MV-4-11 (cell line): ENCODE measurements at regions not wholly inside any gene's neighbourhood (a gene's known extent, or its start where the extent isn't known, plus 50 kb on each side); places are given as distances from the start of the nearest gene placed in this dataset.
A peak's percentile ranks its signal among the peaks of the same experiment; 100 is the strongest.
"Not testable (repeated sequence)": the region's sequence is repeated elsewhere in the genome, so short reads cannot be mapped to it uniquely, and the experiment has no call there.

Experiments
- DNase-seq: peaks from one replicate; lab custom pipeline; 2025; lab: John Stamatoyannopoulos, UW

DNA sequence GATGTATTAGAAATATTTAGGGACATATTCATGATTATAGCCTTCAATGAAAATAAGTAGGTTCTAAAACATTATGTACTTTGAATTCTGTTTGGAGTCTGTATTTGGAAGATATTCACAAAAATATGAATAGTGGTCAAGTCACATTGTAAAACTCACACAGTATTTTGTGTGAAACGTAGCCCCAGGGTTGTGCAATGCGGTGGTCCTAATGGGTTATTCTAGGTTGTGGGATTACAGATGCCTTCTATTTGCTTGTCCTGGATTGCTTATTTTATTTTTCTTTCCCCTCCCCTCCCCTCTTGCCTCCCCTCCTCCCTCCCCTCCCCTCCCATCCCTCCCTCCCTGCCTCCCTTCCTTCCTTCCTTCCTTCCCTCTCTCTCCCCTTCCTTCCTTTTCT lies 93.7 kb upstream of the THUMPD2 start:
- DNase-seq, result no peak

DNA sequence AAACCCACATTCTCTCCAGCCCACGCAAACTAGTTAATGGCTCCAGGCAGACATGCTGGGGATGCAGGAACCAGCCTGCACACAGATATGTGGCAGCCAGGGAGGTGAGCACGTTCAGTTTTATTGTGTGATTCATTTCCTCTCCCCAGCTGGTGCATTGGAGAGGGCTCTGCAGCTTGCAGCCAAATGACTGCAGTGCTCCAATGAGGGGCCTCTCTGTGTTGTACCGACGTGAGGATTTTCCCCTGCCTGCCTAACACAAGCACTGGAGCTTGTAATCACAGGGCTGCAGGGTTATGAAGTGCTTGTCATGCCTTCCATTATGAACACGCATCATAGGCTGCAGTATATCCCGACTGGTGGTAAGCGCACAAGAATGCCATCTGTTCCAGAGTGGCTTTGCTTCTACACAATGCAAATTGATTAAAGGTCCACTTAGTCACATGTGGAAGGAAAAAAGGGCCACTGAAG lies 92.3 kb upstream of the THUMPD2 start:
- peak; percentile 7 for DNase-seq

GRCh38 chr2:39870871-39871270 lies 91.8 kb upstream of the THUMPD2 start:
- no peak for DNase-seq

DNA sequence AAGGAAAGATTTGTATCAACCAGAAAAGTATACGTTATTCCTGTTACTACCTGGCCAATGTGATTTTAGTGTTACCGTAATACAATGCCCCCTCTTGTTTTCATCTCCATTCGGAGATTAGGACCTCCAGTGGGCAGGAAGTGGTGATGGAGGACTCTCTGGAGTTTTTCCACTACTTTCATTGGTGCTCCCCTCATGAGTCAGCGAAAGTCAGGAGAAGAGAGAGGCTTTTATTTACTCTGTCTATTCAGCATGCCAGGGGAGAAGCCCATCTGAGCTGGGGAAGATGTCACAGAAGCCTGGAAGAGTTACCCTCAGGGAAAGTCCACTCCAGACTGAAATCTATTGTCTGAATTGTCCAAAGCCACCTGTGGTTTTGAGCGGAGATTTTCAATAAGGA lies 88.2 kb upstream of the THUMPD2 start:
- DNase-seq, result no peak

GRCh38 chr2:39865751-39866150 lies 86.7 kb upstream of the THUMPD2 start:
- peak; percentile 33 for DNase-seq

- not testable (repeated sequence) for DNase-seq
Measured at GRCh38 chr2:39863672-39864071, 84.6 kb upstream of the THUMPD2 start.

DNA sequence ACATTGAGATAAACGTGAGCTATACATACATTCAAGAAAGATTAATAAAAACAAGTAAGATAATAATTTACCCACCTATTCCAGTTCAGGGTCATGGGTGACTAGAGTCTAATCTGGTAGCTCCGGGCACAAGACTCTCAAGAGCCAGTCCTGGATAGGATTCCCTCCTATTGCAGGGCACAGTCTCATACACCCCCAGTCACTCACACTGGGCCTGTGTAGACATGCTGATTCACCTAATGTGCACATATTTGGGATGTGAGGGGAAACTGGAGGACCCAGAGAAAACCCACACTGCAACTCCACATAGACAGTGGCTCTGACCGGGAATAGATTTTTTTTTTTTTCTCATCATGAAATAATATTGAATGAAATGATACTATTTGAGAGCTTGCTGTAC lies 81.5 kb upstream of the THUMPD2 start:
- DNase-seq, result no peak

- DNase-seq, result no peak
Measured at GRCh38 chr2:39858677-39859076, 79.6 kb upstream of the THUMPD2 start.

- no peak for DNase-seq
Measured at GRCh38 chr2:39855856-39856255, 76.8 kb upstream of the THUMPD2 start.

DNA sequence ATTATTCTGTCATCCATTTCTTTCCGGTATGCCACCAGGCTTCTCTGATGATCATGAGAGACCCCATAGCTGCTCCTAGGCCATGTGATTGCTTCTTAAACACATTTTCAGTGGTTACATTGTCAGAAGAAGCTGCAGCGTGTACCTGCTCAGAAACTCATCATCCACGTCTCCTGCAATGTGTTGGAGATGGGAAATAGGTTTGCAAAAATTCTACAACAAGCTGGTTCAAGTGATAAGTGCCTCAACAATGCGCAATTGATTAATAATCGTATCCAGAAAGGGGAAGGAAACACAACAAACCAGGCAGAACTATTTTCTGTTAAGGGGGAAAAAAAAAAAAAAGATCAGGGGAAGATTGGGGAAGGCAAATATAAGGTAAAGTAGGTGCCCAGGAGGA lies 75.7 kb upstream of the THUMPD2 start:
- DNase-seq, result no peak

DNA sequence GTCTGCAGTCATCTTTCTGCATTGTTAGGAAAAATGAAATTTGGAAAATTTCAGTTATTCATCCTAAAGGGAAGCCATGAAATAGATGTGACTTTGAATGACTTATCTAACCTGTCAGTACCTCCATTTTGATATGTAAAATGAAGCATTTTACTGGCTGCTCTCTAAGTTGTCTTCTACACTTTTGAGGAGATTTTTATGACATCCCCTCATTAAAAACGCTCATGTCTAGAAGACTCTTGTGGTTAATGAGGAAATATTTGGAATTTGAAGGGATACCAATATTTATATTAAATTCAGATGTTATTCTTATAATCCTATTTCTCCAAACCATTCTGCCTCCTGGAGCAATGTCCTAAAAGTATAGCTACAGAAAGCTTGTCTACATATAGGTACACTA lies 73.8 kb upstream of the THUMPD2 start:
- DNase-seq, result no peak

DNA sequence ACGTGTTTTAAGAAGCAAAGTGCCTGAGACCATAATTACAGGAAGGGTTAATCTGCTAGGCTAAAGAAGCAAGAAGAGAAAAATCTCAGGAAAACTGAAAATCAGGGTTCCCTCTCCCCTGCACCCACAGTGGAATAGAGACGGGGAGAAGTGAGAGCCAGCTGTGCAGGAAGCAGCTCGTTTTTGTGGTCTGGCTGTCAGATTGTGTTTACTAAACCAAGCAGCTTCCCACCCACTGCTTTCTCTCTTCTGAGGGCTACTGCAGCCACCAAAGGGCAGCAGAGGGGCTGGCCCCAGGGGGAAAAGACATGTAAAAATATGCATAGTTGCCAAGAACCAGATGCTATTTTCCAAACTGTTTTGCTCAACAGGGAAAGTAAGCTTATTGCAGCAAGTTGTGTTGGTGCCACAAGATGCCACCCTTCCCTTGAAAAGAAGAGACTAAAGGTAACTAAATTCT lies 72.6 kb upstream of the THUMPD2 start:
- peak; percentile 80 for DNase-seq

DNA sequence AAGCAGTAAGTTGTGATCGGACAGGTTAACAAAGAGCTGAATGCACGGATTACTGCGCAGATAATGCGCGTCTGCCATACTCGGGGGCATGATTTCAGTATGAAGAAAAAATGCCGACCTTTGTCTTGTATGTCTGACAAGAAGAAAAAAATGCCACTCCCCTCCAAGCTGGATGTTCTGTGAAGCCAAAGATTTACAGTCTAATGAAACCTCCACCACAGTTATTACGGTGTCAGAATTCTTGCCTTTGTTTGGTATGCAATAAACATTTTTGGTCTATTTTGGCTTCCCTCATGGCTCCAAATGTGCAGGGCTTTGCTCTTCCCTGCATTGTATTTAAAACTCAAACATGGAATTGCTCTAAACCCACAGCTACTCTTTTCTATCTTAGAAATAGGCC lies 72.2 kb upstream of the THUMPD2 start:
- no peak for DNase-seq

- DNase-seq, result no peak
Measured at GRCh38 chr2:39849982-39850526, 71.0 kb upstream of the THUMPD2 start.

- DNase-seq, result no peak
Measured at GRCh38 chr2:39849064-39849463, 70.0 kb upstream of the THUMPD2 start.

DNA sequence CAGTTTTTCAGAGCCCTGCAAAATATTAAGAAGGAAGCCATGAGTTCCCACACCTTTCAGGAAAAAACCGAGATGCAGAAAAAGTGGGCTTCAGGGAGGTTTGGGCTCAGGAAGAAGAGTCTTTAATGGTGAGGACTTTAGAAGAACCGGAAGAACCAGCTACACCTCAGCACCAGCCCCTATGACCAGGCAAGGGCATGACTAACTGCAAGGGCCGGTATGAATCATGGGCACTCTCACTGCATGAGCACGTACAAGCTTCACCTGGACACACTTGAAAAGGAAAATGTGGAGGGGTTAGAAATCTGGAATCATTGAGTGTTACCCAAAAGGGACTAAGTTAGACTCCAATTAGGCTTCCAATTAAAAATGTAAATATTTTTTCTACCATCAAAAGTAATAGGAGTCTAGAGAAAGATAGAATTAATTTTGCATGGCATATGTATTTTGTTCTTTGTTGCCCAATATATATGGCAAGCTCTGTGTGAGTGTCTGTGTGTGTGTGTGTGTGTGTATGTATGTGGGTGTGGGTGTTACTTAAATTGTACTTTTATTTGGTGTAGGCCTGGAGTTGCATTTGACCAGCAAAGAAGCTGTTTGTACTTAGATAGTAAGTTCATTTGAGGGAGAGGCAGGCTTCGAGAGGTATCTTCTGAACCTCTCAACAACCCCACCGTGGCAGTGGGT lies 66.5 kb upstream of the THUMPD2 start:
- DNase-seq, result no peak

GRCh38 chr2:39839261-39839848 lies 60.3 kb upstream of the THUMPD2 start:
- DNase-seq, result no peak

DNA sequence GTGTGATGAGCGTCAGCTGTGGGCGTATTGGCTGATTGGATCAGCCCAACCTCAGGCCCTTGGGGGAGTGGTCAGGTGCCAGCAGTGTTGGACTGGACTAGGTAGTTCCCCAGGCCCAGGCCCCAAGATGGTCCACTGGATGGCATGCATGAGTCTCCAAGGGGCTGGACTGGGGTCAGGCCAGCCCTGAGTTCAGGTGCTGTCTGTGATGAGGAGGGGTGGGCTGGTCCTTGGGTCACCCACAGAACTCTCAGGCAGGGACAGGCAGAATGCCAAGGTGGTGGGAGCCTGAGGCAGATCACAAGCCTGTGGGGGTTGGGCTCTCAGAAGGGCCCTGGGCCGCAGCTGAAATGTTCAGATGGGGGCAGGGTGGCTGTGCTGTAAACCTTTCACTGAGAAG lies 59.5 kb upstream of the THUMPD2 start:
- DNase-seq, result no peak

GRCh38 chr2:39837856-39838453 lies 58.9 kb upstream of the THUMPD2 start:
- DNase-seq, result peak; percentile 43

GRCh38 chr2:39836638-39837037 lies 57.6 kb upstream of the THUMPD2 start:
- DNase-seq, result no peak

DNA sequence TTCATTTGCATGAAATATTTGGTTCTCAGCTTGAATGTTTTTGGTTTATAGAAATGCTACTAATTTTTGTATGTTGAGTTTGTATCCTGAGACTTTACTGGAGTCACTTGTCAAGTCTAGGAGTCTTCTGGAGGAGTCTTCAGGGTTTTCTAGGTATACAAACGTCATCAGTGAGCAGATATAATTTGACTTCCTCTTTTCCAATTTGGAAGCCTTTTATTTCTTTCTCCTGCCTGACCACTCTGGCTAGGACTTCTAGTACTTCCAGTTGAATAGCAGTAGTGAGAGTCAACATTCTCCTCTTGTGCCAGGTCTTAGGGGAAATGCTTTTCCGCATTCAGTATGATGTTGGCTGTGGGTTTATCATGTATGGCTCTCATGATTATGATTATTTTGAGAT lies 55.4 kb upstream of the THUMPD2 start:
- peak; percentile 43 for DNase-seq

DNA sequence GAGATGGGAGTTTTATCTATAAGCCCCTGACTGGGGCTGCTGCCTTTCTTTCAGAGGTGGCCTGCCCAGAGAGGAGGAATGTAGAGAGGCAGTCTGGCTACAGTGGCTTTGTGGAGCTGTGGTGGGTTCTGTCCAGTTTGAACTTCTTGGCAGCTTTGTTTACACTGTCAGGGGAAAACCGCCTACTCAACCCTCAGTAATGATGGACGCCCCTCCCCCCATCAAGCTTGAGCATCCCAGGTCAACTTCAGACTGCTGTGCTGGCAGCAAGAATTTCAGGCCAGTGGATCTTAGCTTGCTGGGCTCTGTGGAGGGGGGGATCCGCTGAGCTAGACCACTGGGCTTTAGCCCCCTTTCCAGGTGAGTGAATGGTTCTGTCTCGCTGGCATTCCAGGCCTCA lies 51.6 kb upstream of the THUMPD2 start:
- DNase-seq, result not testable (repeated sequence)
